ENCODE measurements at regions not wholly inside any gene's neighbourhood (a gene's known extent, or its start where the extent isn't known, plus 50 kb on each side); places are given as distances from the start of the nearest gene placed in this dataset.

GRCh38 chr3:22981166-22981565, 222.0 kb upstream of the UBE2E2 start:
- no peak overlapping the region for H3K4me3 ChIP-seq (ENCODE audit: low read length)
- no peaks in the 10 kb centered on the region for H3K27me3 ChIP-seq (ENCODE audit: control insufficient read depth, insufficient read depth, low read length)
- no peaks in the 10 kb centered on the region for H3K4me1 ChIP-seq (ENCODE audit: control insufficient read depth, insufficient read depth, low read length)
- no peak overlapping the region for H3K27ac ChIP-seq (ENCODE audit: low read length)
- DNase-seq, result no peak
- no peaks in the 10 kb centered on the region for H3K9me3 ChIP-seq (ENCODE audit: control insufficient read depth, low read depth, low read length)
- WGBS (ENCODE audit: insufficient coverage, low lambda C conversion rate), result 94% methylated on average over 2 of the region's 3 CpGs
- H3K36me3 ChIP-seq (ENCODE audit: control insufficient read depth, insufficient read depth, low read length), result no peaks in the 10 kb centered on the region

DNA sequence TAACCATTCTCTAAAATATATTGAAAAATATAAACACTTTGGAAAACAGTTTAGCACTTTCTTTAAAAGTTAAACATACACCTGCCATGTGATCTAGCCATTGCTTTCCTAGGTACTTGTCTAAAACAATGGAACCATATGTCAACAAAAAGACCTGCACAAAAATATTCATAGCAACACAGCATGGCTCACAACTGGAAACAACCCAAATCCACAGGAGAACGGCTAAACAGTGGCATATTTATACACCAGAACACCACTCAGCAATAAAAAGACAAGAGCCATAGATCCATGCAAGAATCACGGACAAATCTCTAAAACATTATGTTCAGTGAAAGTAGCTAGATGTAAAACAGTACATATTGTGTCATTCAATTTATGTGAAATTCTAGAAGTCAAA, 221.3 kb upstream of the UBE2E2 start:
- H3K9me3 ChIP-seq (ENCODE audit: control insufficient read depth, low read depth, low read length), result no peaks in the 10 kb centered on the region
- WGBS (ENCODE audit: insufficient coverage, low lambda C conversion rate), result no CpG with 5 or more reads among the region's 2 CpGs
- H3K27ac ChIP-seq (ENCODE audit: low read length), result no peak overlapping the region
- DNase-seq, result no peak
- no peaks in the 10 kb centered on the region for H3K4me1 ChIP-seq (ENCODE audit: control insufficient read depth, insufficient read depth, low read length)
- H3K27me3 ChIP-seq (ENCODE audit: control insufficient read depth, insufficient read depth, low read length), result no peaks in the 10 kb centered on the region
- H3K36me3 ChIP-seq (ENCODE audit: control insufficient read depth, insufficient read depth, low read length), result no peaks in the 10 kb centered on the region
- H3K4me3 ChIP-seq (ENCODE audit: low read length), result no peak overlapping the region

GRCh38 chr3:22982981-22983587, 220.0 kb upstream of the UBE2E2 start:
- H3K27me3 ChIP-seq (ENCODE audit: control insufficient read depth, insufficient read depth, low read length), result no peaks in the 10 kb centered on the region
- WGBS (ENCODE audit: insufficient coverage, low lambda C conversion rate), result 48% methylated on average over 4 of the region's 7 CpGs
- H3K4me1 ChIP-seq (ENCODE audit: control insufficient read depth, insufficient read depth, low read length), result no peaks in the 10 kb centered on the region
- H3K27ac ChIP-seq (ENCODE audit: low read length), result no peak overlapping the region
- H3K36me3 ChIP-seq (ENCODE audit: control insufficient read depth, insufficient read depth, low read length), result no peaks in the 10 kb centered on the region
- no peak overlapping the region for H3K4me3 ChIP-seq (ENCODE audit: low read length)
- no peak for DNase-seq
- H3K9me3 ChIP-seq (ENCODE audit: control insufficient read depth, low read depth, low read length), result no peaks in the 10 kb centered on the region

DNA sequence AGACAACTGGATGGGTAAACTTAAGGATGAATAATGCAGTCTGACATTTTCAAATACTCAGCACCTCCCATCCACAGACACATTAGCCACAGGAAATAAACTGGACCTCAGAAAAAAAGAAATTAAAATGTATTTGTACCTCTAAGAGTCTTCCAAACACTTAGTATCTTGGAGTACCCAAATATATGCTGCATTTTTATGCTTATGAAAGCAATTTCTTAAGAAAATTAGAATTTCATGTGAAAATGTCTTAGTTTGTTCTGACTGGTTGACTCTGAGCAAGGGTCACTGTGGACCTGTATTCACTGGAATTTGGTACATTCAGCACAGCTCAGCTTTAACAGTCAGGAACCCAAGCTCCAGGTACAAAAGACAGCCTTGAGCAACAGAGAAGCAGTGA, 216.2 kb upstream of the UBE2E2 start:
- Histone ChIP-seq H3K27ac (ENCODE audit: low read length) (no peak overlapping the region), H3K4me3 (ENCODE audit: low read length) (no peak overlapping the region), H3K4me1 (ENCODE audit: control insufficient read depth, insufficient read depth, low read length) (no peaks in the 10 kb centered on the region), H3K27me3 (ENCODE audit: control insufficient read depth, insufficient read depth, low read length) (no peaks in the 10 kb centered on the region), H3K36me3 (ENCODE audit: control insufficient read depth, insufficient read depth, low read length) (no peaks in the 10 kb centered on the region), H3K9me3 (ENCODE audit: control insufficient read depth, low read depth, low read length) (peaks cover 6% of the 10 kb centered on the region)
- no peak for DNase-seq

DNA sequence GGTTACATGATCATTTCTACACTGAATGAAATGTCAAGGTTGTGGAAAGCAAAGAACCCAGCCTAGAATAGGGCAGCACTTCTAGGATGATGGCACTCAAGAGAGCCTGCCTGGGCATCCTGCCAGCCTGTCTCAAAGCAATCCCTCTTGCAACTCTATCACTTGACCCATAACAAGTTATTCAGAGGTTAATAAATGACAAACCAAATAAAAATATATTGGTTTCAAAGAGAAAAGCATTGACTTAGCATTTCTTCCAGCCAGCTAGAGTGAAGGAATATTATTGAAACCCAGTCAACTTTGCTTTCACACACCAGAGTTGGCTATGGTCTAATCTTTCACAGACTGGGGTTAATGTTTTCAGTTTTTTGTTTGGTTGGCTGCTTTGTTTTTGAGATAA, 214.6 kb upstream of the UBE2E2 start:
- peaks cover 6% of the 10 kb centered on the region for H3K9me3 ChIP-seq (ENCODE audit: control insufficient read depth, low read depth, low read length)
- no peaks in the 10 kb centered on the region for H3K27me3 ChIP-seq (ENCODE audit: control insufficient read depth, insufficient read depth, low read length)
- no peak overlapping the region for H3K27ac ChIP-seq (ENCODE audit: low read length)
- H3K4me1 ChIP-seq (ENCODE audit: control insufficient read depth, insufficient read depth, low read length), result no peaks in the 10 kb centered on the region
- H3K36me3 ChIP-seq (ENCODE audit: control insufficient read depth, insufficient read depth, low read length), result no peaks in the 10 kb centered on the region
- no peak overlapping the region for H3K4me3 ChIP-seq (ENCODE audit: low read length)
- DNase-seq, result no peak

- no peak for DNase-seq
- no peak overlapping the region for H3K4me3 ChIP-seq (ENCODE audit: low read length)
- 93% methylated on average over 6 of the region's 17 CpGs for WGBS (ENCODE audit: insufficient coverage, low lambda C conversion rate)
- no peak overlapping the region for H3K27ac ChIP-seq (ENCODE audit: low read length)
- no peaks in the 10 kb centered on the region for H3K4me1 ChIP-seq (ENCODE audit: control insufficient read depth, insufficient read depth, low read length)
- peaks cover 6% of the 10 kb centered on the region for H3K9me3 ChIP-seq (ENCODE audit: control insufficient read depth, low read depth, low read length)
- no peaks in the 10 kb centered on the region for H3K36me3 ChIP-seq (ENCODE audit: control insufficient read depth, insufficient read depth, low read length)
- H3K27me3 ChIP-seq (ENCODE audit: control insufficient read depth, insufficient read depth, low read length), result no peaks in the 10 kb centered on the region
Observed at GRCh38 chr3:22989716-22990115, 213.4 kb upstream of the UBE2E2 start.

- DNase-seq, result no peak
- Histone ChIP-seq H3K36me3 (ENCODE audit: control insufficient read depth, insufficient read depth, low read length) (no peaks in the 10 kb centered on the region), H3K27me3 (ENCODE audit: control insufficient read depth, insufficient read depth, low read length) (no peaks in the 10 kb centered on the region), H3K27ac (ENCODE audit: low read length) (no peak overlapping the region), H3K4me1 (ENCODE audit: control insufficient read depth, insufficient read depth, low read length) (no peaks in the 10 kb centered on the region), H3K4me3 (ENCODE audit: low read length) (no peak overlapping the region), H3K9me3 (ENCODE audit: control insufficient read depth, low read depth, low read length) (peaks cover 6% of the 10 kb centered on the region)
- WGBS (ENCODE audit: insufficient coverage, low lambda C conversion rate), result no CpG with 5 or more reads among the region's 44 CpGs
Observed at GRCh38 chr3:22990291-22991200, 212.6 kb upstream of the UBE2E2 start.

DNA sequence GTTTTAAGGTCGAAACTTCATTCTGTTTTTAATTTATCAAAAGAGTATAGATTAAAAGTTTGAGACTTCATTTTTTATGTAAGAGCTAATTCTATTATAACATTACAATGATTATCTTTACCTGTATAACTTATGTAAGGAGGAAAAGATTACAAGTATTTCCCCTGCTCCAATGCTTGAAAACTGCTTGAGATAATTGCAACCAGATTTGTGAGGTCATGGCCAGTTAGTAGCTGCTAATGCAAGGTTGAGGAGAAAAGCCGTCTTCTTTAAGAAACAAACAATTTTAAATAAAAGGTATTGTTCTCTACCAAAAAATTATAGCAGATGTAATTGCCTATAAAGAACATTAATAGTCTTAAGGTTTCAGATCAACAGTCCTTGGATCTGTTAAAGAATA, 208.3 kb upstream of the UBE2E2 start:
- H3K27ac ChIP-seq (ENCODE audit: low read length), result no peak overlapping the region
- no peaks in the 10 kb centered on the region for H3K27me3 ChIP-seq (ENCODE audit: control insufficient read depth, insufficient read depth, low read length)
- WGBS (ENCODE audit: insufficient coverage, low lambda C conversion rate), result no CpG with 5 or more reads among the region's 2 CpGs
- no peak overlapping the region for H3K4me3 ChIP-seq (ENCODE audit: low read length)
- H3K9me3 ChIP-seq (ENCODE audit: control insufficient read depth, low read depth, low read length), result peaks cover 6% of the 10 kb centered on the region
- H3K4me1 ChIP-seq (ENCODE audit: control insufficient read depth, insufficient read depth, low read length), result no peaks in the 10 kb centered on the region
- H3K36me3 ChIP-seq (ENCODE audit: control insufficient read depth, insufficient read depth, low read length), result no peaks in the 10 kb centered on the region
- DNase-seq, result no peak

- no CpG with 5 or more reads among the region's 2 CpGs for WGBS (ENCODE audit: insufficient coverage, low lambda C conversion rate)
Observed at GRCh38 chr3:22996920-22997571, 206.1 kb upstream of the UBE2E2 start.

GRCh38 chr3:23000371-23000770, 202.8 kb upstream of the UBE2E2 start:
- H3K4me3 ChIP-seq (ENCODE audit: low read length), result no peak overlapping the region
- no peak for DNase-seq
- no peak overlapping the region for H3K27ac ChIP-seq (ENCODE audit: low read length)
- WGBS (ENCODE audit: insufficient coverage, low lambda C conversion rate), result no CpG with 5 or more reads among the region's 4 CpGs
- no peaks in the 10 kb centered on the region for H3K36me3 ChIP-seq (ENCODE audit: control insufficient read depth, insufficient read depth, low read length)
- no peaks in the 10 kb centered on the region for H3K4me1 ChIP-seq (ENCODE audit: control insufficient read depth, insufficient read depth, low read length)
- no peaks in the 10 kb centered on the region for H3K9me3 ChIP-seq (ENCODE audit: control insufficient read depth, low read depth, low read length)
- H3K27me3 ChIP-seq (ENCODE audit: control insufficient read depth, insufficient read depth, low read length), result no peaks in the 10 kb centered on the region

More at GRCh38 chr3:22996920-22997571, 206.1 kb upstream of the UBE2E2 start:
- DNase-seq, result no peak
- Histone ChIP-seq H3K36me3 (ENCODE audit: control insufficient read depth, insufficient read depth, low read length) (no peaks in the 10 kb centered on the region), H3K4me1 (ENCODE audit: control insufficient read depth, insufficient read depth, low read length) (no peaks in the 10 kb centered on the region), H3K9me3 (ENCODE audit: control insufficient read depth, low read depth, low read length) (no peaks in the 10 kb centered on the region), H3K27ac (ENCODE audit: low read length) (no peak overlapping the region), H3K4me3 (ENCODE audit: low read length) (no peak overlapping the region), H3K27me3 (ENCODE audit: control insufficient read depth, insufficient read depth, low read length) (no peaks in the 10 kb centered on the region)

All from large intestine (tissue), 3 donors.